ENCODE measurements at regions not wholly inside any gene's neighbourhood (a gene's known extent, or its start where the extent isn't known, plus 50 kb on each side); places are given as distances from the start of the nearest gene placed in this dataset.

- DNase-seq (ENCODE audit: low spot score), result no peak
- no peak for TF ChIP-seq CTCF (IDR thresholded peaks at IDR 0.05; ENCODE audit: extremely low read depth, insufficient read depth, missing control alignments)
- in situ Hi-C loops (cut with MboI; ENCODE audit: low pct_unique_long_range_greater_than_20kb, low sequenced_read_pairs, unreplicated experiment), result loop anchor here (25.0 kb wide), 1 partner anchor 816 kb away; no protein-coding TSS in a partner anchor
Measured at GRCh38 chr5:163696579-163696887, 191.1 kb downstream of the MAT2B start.

- no peak for DNase-seq (ENCODE audit: low spot score)
- in situ Hi-C loops (cut with MboI; ENCODE audit: low pct_unique_long_range_greater_than_20kb, low sequenced_read_pairs, unreplicated experiment), result no loop called here
Measured at GRCh38 chr5:163706053-163706771, 200.8 kb downstream of the MAT2B start.

GRCh38 chr5:163712011-163712410, 206.6 kb downstream of the MAT2B start:
- no peak for TF ChIP-seq CTCF (IDR thresholded peaks at IDR 0.05; ENCODE audit: extremely low read depth, insufficient read depth, missing control alignments)
- in situ Hi-C loops (cut with MboI; ENCODE audit: low pct_unique_long_range_greater_than_20kb, low sequenced_read_pairs, unreplicated experiment), result no loop called here
- DNase-seq (ENCODE audit: low spot score), result no peak

More at GRCh38 chr5:163706053-163706771, 200.8 kb downstream of the MAT2B start:
- no peak for TF ChIP-seq CTCF (IDR thresholded peaks at IDR 0.05; ENCODE audit: extremely low read depth, insufficient read depth, missing control alignments)

- in situ Hi-C loops (cut with MboI; ENCODE audit: low pct_unique_long_range_greater_than_20kb, low sequenced_read_pairs, unreplicated experiment), result no loop called here
- TF ChIP-seq CTCF (IDR thresholded peaks at IDR 0.05; ENCODE audit: extremely low read depth, insufficient read depth, missing control alignments), result no peak
- no peak for DNase-seq (ENCODE audit: low spot score)
Measured at GRCh38 chr5:163718272-163718671, 212.9 kb downstream of the MAT2B start.

- in situ Hi-C loops (cut with MboI; ENCODE audit: low pct_unique_long_range_greater_than_20kb, low sequenced_read_pairs, unreplicated experiment), result no loop called here
- TF ChIP-seq CTCF (IDR thresholded peaks at IDR 0.05; ENCODE audit: extremely low read depth, insufficient read depth, missing control alignments), result no peak
- no peak for DNase-seq (ENCODE audit: low spot score)
Measured at GRCh38 chr5:163724305-163724704, 218.9 kb downstream of the MAT2B start.

- TF ChIP-seq CTCF (IDR thresholded peaks at IDR 0.05; ENCODE audit: extremely low read depth, insufficient read depth, missing control alignments), result no peak
- in situ Hi-C loops (cut with MboI; ENCODE audit: low pct_unique_long_range_greater_than_20kb, low sequenced_read_pairs, unreplicated experiment), result no loop called here
- no peak for DNase-seq (ENCODE audit: low spot score)
Measured at GRCh38 chr5:163727028-163727427, 221.6 kb downstream of the MAT2B start.
